ENCODE measurements at regions not wholly inside any gene's neighbourhood (a gene's known extent, or its start where the extent isn't known, plus 50 kb on each side); places are given as distances from the start of the nearest gene placed in this dataset.

DNA sequence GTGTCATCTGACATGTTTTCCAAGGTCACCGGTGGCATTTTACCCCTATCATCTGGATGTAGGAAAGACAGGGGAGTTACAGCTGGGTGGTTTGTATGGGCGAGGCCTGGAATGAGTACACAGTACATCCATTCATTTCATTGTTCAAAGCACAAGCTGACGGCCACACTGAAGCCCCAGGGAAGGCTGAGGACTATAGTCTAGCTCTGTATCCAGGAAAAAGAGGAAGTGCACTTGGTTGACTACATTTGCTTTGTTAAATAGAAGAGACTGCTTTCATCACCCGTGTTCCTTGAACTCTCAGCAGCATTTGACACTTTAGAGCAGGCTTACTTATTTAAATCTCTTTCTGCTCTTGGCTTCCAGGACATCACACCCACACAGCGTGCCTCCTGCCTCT, 1041.0 kb upstream of the TENM3 start (continued):
- TF ChIP-seq, protein P1, sequence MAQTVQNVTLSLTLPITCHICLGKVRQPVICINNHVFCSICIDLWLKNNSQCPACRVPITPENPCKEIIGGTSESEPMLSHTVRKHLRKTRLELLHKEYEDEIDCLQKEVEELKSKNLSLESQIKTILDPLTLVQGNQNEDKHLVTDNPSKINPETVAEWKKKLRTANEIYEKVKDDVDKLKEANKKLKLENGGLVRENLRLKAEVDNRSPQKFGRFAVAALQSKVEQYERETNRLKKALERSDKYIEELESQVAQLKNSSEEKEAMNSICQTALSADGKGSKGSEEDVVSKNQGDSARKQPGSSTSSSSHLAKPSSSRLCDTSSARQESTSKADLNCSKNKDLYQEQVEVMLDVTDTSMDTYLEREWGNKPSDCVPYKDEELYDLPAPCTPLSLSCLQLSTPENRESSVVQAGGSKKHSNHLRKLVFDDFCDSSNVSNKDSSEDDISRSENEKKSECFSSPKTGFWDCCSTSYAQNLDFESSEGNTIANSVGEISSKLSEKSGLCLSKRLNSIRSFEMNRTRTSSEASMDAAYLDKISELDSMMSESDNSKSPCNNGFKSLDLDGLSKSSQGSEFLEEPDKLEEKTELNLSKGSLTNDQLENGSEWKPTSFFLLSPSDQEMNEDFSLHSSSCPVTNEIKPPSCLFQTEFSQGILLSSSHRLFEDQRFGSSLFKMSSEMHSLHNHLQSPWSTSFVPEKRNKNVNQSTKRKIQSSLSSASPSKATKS (CRISPR knock-in tag; IDR thresholded peaks at IDR 0.05), result no peak
- no peak for TF ChIP-seq POLR2G (IDR thresholded peaks at IDR 0.05; ENCODE audit: low read depth, low read length)
- no peak for TF ChIP-seq GABPA (IDR thresholded peaks at IDR 0.05; ENCODE audit: low read depth, low read length)
- no peak for TF ChIP-seq GABPA (CRISPR knock-in tag; IDR thresholded peaks at IDR 0.05; ENCODE audit: low read depth)
- TF ChIP-seq, protein P2, sequence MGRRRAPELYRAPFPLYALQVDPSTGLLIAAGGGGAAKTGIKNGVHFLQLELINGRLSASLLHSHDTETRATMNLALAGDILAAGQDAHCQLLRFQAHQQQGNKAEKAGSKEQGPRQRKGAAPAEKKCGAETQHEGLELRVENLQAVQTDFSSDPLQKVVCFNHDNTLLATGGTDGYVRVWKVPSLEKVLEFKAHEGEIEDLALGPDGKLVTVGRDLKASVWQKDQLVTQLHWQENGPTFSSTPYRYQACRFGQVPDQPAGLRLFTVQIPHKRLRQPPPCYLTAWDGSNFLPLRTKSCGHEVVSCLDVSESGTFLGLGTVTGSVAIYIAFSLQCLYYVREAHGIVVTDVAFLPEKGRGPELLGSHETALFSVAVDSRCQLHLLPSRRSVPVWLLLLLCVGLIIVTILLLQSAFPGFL (CRISPR knock-in tag; IDR thresholded peaks at IDR 0.05), result no peak
- no peak for TF ChIP-seq MAFK (conservative IDR thresholded peaks at IDR 0.05 in 1 of 2, IDR thresholded peaks at IDR 0.05 in 1 of 2; ENCODE audit: low read length in 2 of 2)
- TF ChIP-seq SAFB2 (CRISPR knock-in tag; IDR thresholded peaks at IDR 0.05; ENCODE audit: borderline replicate concordance, low read depth), result no peak
- TF ChIP-seq MZF1 (CRISPR knock-in tag; IDR thresholded peaks at IDR 0.05; ENCODE audit: borderline replicate concordance), result no peak
- TF ChIP-seq NCOA5 (CRISPR knock-in tag; IDR thresholded peaks at IDR 0.05), result no peak
- no peak for TF ChIP-seq SPEN (CRISPR knock-in tag; IDR thresholded peaks at IDR 0.05; ENCODE audit: low read depth)

DNA sequence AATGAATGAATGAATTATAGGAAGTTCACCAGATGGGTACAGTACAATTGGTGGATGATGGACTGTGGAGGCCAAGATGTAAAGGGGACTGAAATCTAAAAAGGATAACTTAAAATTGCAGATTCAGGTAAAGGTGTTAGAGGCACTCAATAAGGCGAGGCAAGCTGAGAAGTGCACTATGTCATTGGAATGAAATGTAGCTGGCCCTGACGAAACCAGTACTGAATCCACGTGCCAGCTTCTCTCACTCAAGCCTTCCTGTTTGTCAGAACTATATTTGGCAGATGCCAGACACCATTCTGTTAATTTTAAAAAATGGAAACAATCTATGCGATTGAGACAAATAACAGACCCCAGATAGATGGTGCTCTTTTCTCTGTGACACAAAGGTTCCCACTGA, 1039.1 kb upstream of the TENM3 start:
- intact Hi-C loops (cut with micrococcal nuclease; ENCODE audit: unreplicated experiment), result no loop called here
- Histone ChIP-seq H3K9me3 (ENCODE audit: low read length) (no peaks in the 10 kb centered on the region), H3K36me3 (replicated peaks in 1 of 2; ENCODE audit: control insufficient read depth in 1 of 2, insufficient read depth in 2 of 2, low read length in 2 of 2) (no peaks in the 10 kb centered on the region), H2AFZ (ENCODE audit: low read length) (no peak overlapping the region), H3K9ac (ENCODE audit: insufficient read depth, low read depth, low read length) (no peak overlapping the region), H3K4me3 (replicated peaks in 1 of 3; ENCODE audit: insufficient read depth in 1 of 3, low read depth in 2 of 3, low read length in 3 of 3) (no peak overlapping the region), H4K20me1 (ENCODE audit: insufficient read depth, low read length) (no peaks in the 10 kb centered on the region), H3K27ac (ENCODE audit: extremely low read length, insufficient read depth, low read length) (no peak overlapping the region), H3K4me1 (ENCODE audit: insufficient read depth, low read length) (no peaks in the 10 kb centered on the region), H3K4me2 (ENCODE audit: low read depth, low read length) (no peak overlapping the region), H3K27me3 (ENCODE audit: control insufficient read depth in 1 of 2, insufficient read depth in 2 of 2, low read length in 2 of 2) (no peaks in the 10 kb centered on the region), H3K79me2 (ENCODE audit: insufficient read depth, low read length) (no peaks in the 10 kb centered on the region)
- FAIRE-seq, result no peak
- DNase-seq (ENCODE audit: low spot score), result no peak
- no TSS peak for BruUV-seq (replicated peaks)
- ATAC-seq, result no peak
- no peak for TF ChIP-seq JDP2 (CRISPR knock-in tag; IDR thresholded peaks at IDR 0.05; ENCODE audit: borderline replicate concordance)
- TF ChIP-seq FOXK1 (CRISPR knock-in tag; IDR thresholded peaks at IDR 0.05; ENCODE audit: borderline replicate concordance, low read depth), result no peak
- no peak for TF ChIP-seq ZNF207 (IDR thresholded peaks at IDR 0.05; ENCODE audit: borderline replicate concordance)
- TF ChIP-seq, protein P3, sequence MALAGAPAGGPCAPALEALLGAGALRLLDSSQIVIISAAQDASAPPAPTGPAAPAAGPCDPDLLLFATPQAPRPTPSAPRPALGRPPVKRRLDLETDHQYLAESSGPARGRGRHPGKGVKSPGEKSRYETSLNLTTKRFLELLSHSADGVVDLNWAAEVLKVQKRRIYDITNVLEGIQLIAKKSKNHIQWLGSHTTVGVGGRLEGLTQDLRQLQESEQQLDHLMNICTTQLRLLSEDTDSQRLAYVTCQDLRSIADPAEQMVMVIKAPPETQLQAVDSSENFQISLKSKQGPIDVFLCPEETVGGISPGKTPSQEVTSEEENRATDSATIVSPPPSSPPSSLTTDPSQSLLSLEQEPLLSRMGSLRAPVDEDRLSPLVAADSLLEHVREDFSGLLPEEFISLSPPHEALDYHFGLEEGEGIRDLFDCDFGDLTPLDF (CRISPR knock-in tag; IDR thresholded peaks at IDR 0.05), result no peak
- in situ Hi-C loops (cut with HindIII; ENCODE audit: extremely low pct_ligation_motif_present, low pct_unique_long_range_greater_than_20kb), result no loop called here
- ChIA-PET POLR2A (no interaction called here), CTCF (ENCODE audit: low intra/inter-chr PET ratio, low total read pairs) (no interaction called here)
- 6% methylated on average over 4 of the region's 4 CpGs for WGBS (ENCODE audit: low lambda C conversion rate)

Measured in HepG2 (cell line).